Uterus (tissue), 2 donors: ENCODE measurements at regions not wholly inside any gene's neighbourhood (a gene's known extent, or its start where the extent isn't known, plus 50 kb on each side); places are given as distances from the start of the nearest gene placed in this dataset.

Experiments used
- POLR2A ChIP-seq, 2 donors: fragments of 450-650 bp; IDR thresholded peaks; one replicate each; pipeline ENCODE4 v1.6.1; 2016; ENCODE audit warnings: antibody characterized with exemption in 2 of 2, mild to moderate bottlenecking in 1 of 2, moderate library complexity in 1 of 2
- TF ChIP-seq, protein P1 (sequence below), 4 experiments: fragments of 200-600 bp in 2 of 4; fragments of 450-650 bp in 2 of 4; sonication (generic) in 2 of 4; IDR thresholded peaks; one replicate each; pipeline ENCODE4 v1.5.1; 2016 to 2019; ENCODE audit warnings: antibody characterized with exemption in 4 of 4, mild to moderate bottlenecking in 2 of 4, moderate library complexity in 1 of 4

GRCh38 chr5:171592736-171593135 lies 173.3 kb downstream of the FGF18 start:
- TF ChIP-seq, protein P1, sequence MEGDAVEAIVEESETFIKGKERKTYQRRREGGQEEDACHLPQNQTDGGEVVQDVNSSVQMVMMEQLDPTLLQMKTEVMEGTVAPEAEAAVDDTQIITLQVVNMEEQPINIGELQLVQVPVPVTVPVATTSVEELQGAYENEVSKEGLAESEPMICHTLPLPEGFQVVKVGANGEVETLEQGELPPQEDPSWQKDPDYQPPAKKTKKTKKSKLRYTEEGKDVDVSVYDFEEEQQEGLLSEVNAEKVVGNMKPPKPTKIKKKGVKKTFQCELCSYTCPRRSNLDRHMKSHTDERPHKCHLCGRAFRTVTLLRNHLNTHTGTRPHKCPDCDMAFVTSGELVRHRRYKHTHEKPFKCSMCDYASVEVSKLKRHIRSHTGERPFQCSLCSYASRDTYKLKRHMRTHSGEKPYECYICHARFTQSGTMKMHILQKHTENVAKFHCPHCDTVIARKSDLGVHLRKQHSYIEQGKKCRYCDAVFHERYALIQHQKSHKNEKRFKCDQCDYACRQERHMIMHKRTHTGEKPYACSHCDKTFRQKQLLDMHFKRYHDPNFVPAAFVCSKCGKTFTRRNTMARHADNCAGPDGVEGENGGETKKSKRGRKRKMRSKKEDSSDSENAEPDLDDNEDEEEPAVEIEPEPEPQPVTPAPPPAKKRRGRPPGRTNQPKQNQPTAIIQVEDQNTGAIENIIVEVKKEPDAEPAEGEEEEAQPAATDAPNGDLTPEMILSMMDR (IDR thresholded peaks at IDR 0.05), result no peak
- no peak for TF ChIP-seq POLR2A (IDR thresholded peaks at IDR 0.05)
